ENCODE measurements at regions not wholly inside any gene's neighbourhood (a gene's known extent, or its start where the extent isn't known, plus 50 kb on each side); places are given as distances from the start of the nearest gene placed in this dataset.

- peaks cover 2% of the 10 kb centered on the region; the same call in 1 of the 2 replicates for H3K4me1 ChIP-seq (ENCODE audit: insufficient read depth, low read length)
- no peak overlapping the region for H2BK5ac ChIP-seq (ENCODE audit: insufficient read length, low read length)
- no peaks in the 10 kb centered on the region for H3K79me2 ChIP-seq (ENCODE audit: insufficient read depth, low read length)
- Mint-ChIP-seq H3K36me3 (ENCODE audit: insufficient read depth in 1 of 3, low read depth in 3 of 3) (no peaks in the 10 kb centered on the region), H3K4me3 (no peak overlapping the region), H3K27me3 (ENCODE audit: low read depth) (peaks cover 2% of the 10 kb centered on the region; the same call in 1 of the 2 replicates), H3K27ac (no peak overlapping the region), H3K4me1 (peaks cover 24 to 30% of the 10 kb centered on the region in 2 experiments), H3K9me3 (no peaks in the 10 kb centered on the region)
- no peak overlapping the region for H4K5ac ChIP-seq (ENCODE audit: insufficient read length, low read depth, low read length)
- H3K27ac ChIP-seq (ENCODE audit: insufficient read length, low read depth, low read length), result no peak overlapping the region
- no peaks in the 10 kb centered on the region for H4K20me1 ChIP-seq (ENCODE audit: control insufficient read depth, insufficient read depth, insufficient read length)
- H3K4ac ChIP-seq (ENCODE audit: low read depth, low read length), result no peak overlapping the region
- no peak for TF ChIP-seq CTCF (conservative IDR thresholded peaks at IDR 0.05)
- H3K9ac ChIP-seq (ENCODE audit: extremely low read depth, insufficient read length, low read length), result no peak overlapping the region
- DNase-seq, result no peak
- no peak overlapping the region for H3K23ac ChIP-seq (ENCODE audit: insufficient read length, low read depth, low read length)
- no peaks in the 10 kb centered on the region for H3K9me3 ChIP-seq (ENCODE audit: control insufficient read depth, low read depth, low read length)
- no peak overlapping the region for H4K8ac ChIP-seq (replicated peaks; ENCODE audit: insufficient read length, low read depth, low read length)
- no peak overlapping the region for H2BK15ac ChIP-seq (ENCODE audit: low read depth, low read length)
- H4K91ac ChIP-seq (ENCODE audit: insufficient read length, low read depth, low read length), result no peak overlapping the region
- H3K4me2 ChIP-seq (ENCODE audit: insufficient read depth, insufficient read length, low read length), result no peak overlapping the region
- WGBS (ENCODE audit: extremely low coverage, insufficient read length, low lambda C conversion rate), result no CpG with 5 or more reads among the region's 7 CpGs
- H2BK20ac ChIP-seq (ENCODE audit: low read depth, low read length, poor library complexity, severe bottlenecking), result no peak overlapping the region
- H3K27me3 ChIP-seq (ENCODE audit: insufficient read depth, low read length), result no peaks in the 10 kb centered on the region
- H2AFZ ChIP-seq (ENCODE audit: low read length), result no peak overlapping the region
- no peaks in the 10 kb centered on the region for H3K23me2 ChIP-seq (ENCODE audit: insufficient read length, low read depth, low read length, poor library complexity, severe bottlenecking)
- no peak overlapping the region for H3K14ac ChIP-seq (ENCODE audit: insufficient read depth, low read length)
- no peaks in the 10 kb centered on the region for H3K79me1 ChIP-seq (ENCODE audit: insufficient read depth, low read depth, low read length, poor library complexity, severe bottlenecking)
- H2BK120ac ChIP-seq (ENCODE audit: low read depth, low read length, poor library complexity, severe bottlenecking), result no peak overlapping the region
- H2BK12ac ChIP-seq (ENCODE audit: insufficient read length, low read depth, low read length), result no peak overlapping the region
- no peak overlapping the region for H3K18ac ChIP-seq (ENCODE audit: insufficient read length, low read depth, low read length)
- no peak overlapping the region for H2AK5ac ChIP-seq (ENCODE audit: insufficient read length, low read length)
- no peak overlapping the region for H3K56ac ChIP-seq (ENCODE audit: insufficient read length, low read depth, low read length)
- H3T11ph ChIP-seq (ENCODE audit: low read length), result no peak overlapping the region
Measured at GRCh38 chr1:38512789-38513188, 346.8 kb downstream of the RRAGC start.

Measured in H9 (cell line).